OCI-LY7 (cell line): ENCODE measurements at regions not wholly inside any gene's neighbourhood (a gene's known extent, or its start where the extent isn't known, plus 50 kb on each side); places are given as distances from the start of the nearest gene placed in this dataset.

Source experiments
- BruUV-seq: library from RNA; stranded (reverse); fragments of 400-500 nt; replicated peaks from 2 replicates; lab custom pipeline; 2021; lab: Mats Ljungman, UMichigan
- CTCF ChIA-PET: fragments of 300-600 bp; sonication (Branson Sonifier 250); formaldehyde crosslinking; loops from one replicate; lab custom pipeline; 2022; ENCODE audit warnings: antibody characterized with exemption; ENCODE audit not compliant: unreplicated experiment; lab: Charles Lee
- POLR2A ChIA-PET: fragments of 300-600 bp; sonication (Branson Sonifier 250); formaldehyde crosslinking; loops from one replicate; lab custom pipeline; 2022; ENCODE audit warnings: antibody characterized with exemption; lab: Charles Lee
- DNase-seq: peaks from one replicate; pipeline ENCODE4 v3.0.0-alpha.2; 2015; ENCODE audit warnings: low spot score
- H2AFZ ChIP-seq: fragments of 200-600 bp; sonication (generic), shearing (Covaris generic); 2 replicates; pipeline ENCODE4 v1.6.1; 2014; ENCODE audit warnings: mild to moderate bottlenecking, antibody characterized with exemption, low read length, moderate library complexity
- H3K27ac ChIP-seq: fragments of 200-600 bp; sonication (generic); 2 replicates; pipeline ENCODE4 v1.5.1; 2014; ENCODE audit warnings: mixed run types, low read depth, mild to moderate bottlenecking, moderate library complexity, low read length, inconsistent platforms; ENCODE audit not compliant: poor library complexity, severe bottlenecking
- H3K36me3 ChIP-seq: fragments of 200-600 bp; sonication (generic); 2 replicates; pipeline ENCODE4 v1.6.1; 2014; ENCODE audit warnings: mild to moderate bottlenecking, antibody characterized with exemption, low read length, moderate library complexity, mixed read lengths; ENCODE audit not compliant: insufficient read depth
- H3K4me1 ChIP-seq: fragments of 200-600 bp; sonication (generic); 2 replicates; pipeline ENCODE4 v1.5.1; 2014; ENCODE audit warnings: mild to moderate bottlenecking, low read length; ENCODE audit not compliant: insufficient read depth, poor library complexity, severe bottlenecking
- H3K4me2 ChIP-seq: fragments of 200-600 bp; sonication (generic); 2 replicates; pipeline ENCODE4 v1.6.1; 2014; ENCODE audit warnings: mild to moderate bottlenecking, low read length
- H3K4me3 ChIP-seq: fragments of 200-600 bp; sonication (generic); 2 replicates; pipeline ENCODE4 v1.5.1; 2014; ENCODE audit warnings: mild to moderate bottlenecking, low read depth, low read length; ENCODE audit not compliant: poor library complexity, severe bottlenecking
- H3K79me2 ChIP-seq: fragments of 200-600 bp; sonication (generic); 2 replicates; pipeline ENCODE4 v1.6.1; 2016; ENCODE audit warnings: low read depth, mild to moderate bottlenecking, low read length, moderate library complexity, mixed read lengths; ENCODE audit not compliant: insufficient read depth
- H3K9me2 ChIP-seq: fragments of 200-600 bp; sonication (generic); 2 replicates; pipeline ENCODE4 v1.6.1; 2016; ENCODE audit warnings: mild to moderate bottlenecking, low read length, mixed read lengths; ENCODE audit not compliant: insufficient read depth
- H3K9me3 ChIP-seq: fragments of 200-600 bp; sonication (generic); 2 replicates; pipeline ENCODE4 v1.6.1; 2014; ENCODE audit warnings: mild to moderate bottlenecking, mixed run types, low read length, mixed read lengths
- H4K20me1 ChIP-seq: fragments of 200-600 bp; sonication (generic); 2 replicates; pipeline ENCODE4 v1.6.1; 2014; ENCODE audit warnings: mild to moderate bottlenecking, antibody characterized with exemption, low read length, moderate library complexity, mixed read lengths; ENCODE audit not compliant: insufficient read depth
- CTCF ChIP-seq: fragments of 200-600 bp; sonication (generic); conservative IDR thresholded peaks from 2 replicates; pipeline ENCODE4 v1.5.1; 2014; ENCODE audit warnings: mild to moderate bottlenecking, antibody characterized with exemption, low read length, moderate library complexity, mixed read lengths
- EZH2phosphoT487 ChIP-seq: fragments of 200-600 bp; sonication (generic); IDR thresholded peaks from 2 replicates; pipeline ENCODE4 v1.6.1; 2018; ENCODE audit warnings: low read depth, borderline replicate concordance, mild to moderate bottlenecking, mixed run types, antibody characterized with exemption, low read length, moderate library complexity, mixed read lengths
- intact Hi-C: fragments of 100-400 bp; cut with micrococcal nuclease; formaldehyde crosslinking; loops from one replicate; pipeline ENCODE4 v1.10.0; 2022; ENCODE audit not compliant: unreplicated experiment

GRCh38 chr10:29877793-29878491 is 181.4 kb downstream of the JCAD start:
- no peak for TF ChIP-seq CTCF
- no peak for TF ChIP-seq EZH2phosphoT487
- ChIA-PET CTCF (no interaction called here), POLR2A (no interaction called here)
- H3K27ac ChIP-seq = no peak overlapping the region
- no peak overlapping the region for H3K4me2 ChIP-seq
- H3K9me3 ChIP-seq = no peaks in the 10 kb centered on the region
- H3K9me2 ChIP-seq = no peaks in the 10 kb centered on the region
- no TSS peak for BruUV-seq
- intact Hi-C loops = no loop called here
- no peaks in the 10 kb centered on the region for H3K4me1 ChIP-seq
- no peak for DNase-seq
- H3K36me3 ChIP-seq = no peaks in the 10 kb centered on the region
- H3K4me3 ChIP-seq = no peak overlapping the region
- no peak overlapping the region for H2AFZ ChIP-seq
- no peaks in the 10 kb centered on the region for H3K79me2 ChIP-seq
- H4K20me1 ChIP-seq = no peaks in the 10 kb centered on the region

DNA sequence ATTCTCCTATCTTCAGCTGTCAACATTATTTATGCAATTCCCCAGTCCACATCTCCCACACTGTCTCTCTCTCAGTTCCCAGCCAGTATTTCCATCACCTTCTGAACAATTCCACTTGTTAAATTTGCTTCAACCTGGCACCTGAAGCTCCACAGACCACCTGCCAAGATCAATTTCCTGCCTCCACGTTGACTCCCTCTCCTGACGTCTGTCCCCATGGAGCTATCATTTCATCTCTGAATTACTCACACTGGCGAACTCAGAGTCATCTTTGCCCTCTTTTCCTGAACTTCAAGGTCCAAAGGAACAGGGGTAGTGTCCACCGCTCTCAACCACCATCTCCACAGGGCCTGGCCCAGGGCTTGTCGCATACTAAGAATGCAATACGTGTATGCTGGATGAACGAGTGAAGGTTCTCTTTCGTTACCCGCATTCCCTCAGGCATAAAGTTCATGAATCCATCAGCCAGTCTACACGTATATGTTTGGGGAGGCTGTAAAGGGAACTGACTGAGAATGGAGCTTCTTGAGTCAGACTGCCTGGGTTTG is 183.3 kb downstream of the JCAD start:
- H3K79me2 ChIP-seq = no peaks in the 10 kb centered on the region
- no peaks in the 10 kb centered on the region for H3K36me3 ChIP-seq
- TF ChIP-seq CTCF (no peak), EZH2phosphoT487 (no peak)
- no TSS peak for BruUV-seq
- no peaks in the 10 kb centered on the region for H3K4me1 ChIP-seq
- H3K27ac ChIP-seq = no peak overlapping the region
- H3K9me3 ChIP-seq = no peaks in the 10 kb centered on the region
- H2AFZ ChIP-seq = no peak overlapping the region
- intact Hi-C loops = no loop called here
- no peaks in the 10 kb centered on the region for H3K9me2 ChIP-seq
- no peak overlapping the region for H3K4me2 ChIP-seq
- ChIA-PET POLR2A (interaction anchor here (0.6 kb wide), 1 partner anchor 77 kb away, joined by 3 read pairs; no protein-coding TSS in a partner anchor), CTCF (no interaction called here)
- no peaks in the 10 kb centered on the region for H4K20me1 ChIP-seq
- no peak overlapping the region for H3K4me3 ChIP-seq
- DNase-seq = no peak

DNA sequence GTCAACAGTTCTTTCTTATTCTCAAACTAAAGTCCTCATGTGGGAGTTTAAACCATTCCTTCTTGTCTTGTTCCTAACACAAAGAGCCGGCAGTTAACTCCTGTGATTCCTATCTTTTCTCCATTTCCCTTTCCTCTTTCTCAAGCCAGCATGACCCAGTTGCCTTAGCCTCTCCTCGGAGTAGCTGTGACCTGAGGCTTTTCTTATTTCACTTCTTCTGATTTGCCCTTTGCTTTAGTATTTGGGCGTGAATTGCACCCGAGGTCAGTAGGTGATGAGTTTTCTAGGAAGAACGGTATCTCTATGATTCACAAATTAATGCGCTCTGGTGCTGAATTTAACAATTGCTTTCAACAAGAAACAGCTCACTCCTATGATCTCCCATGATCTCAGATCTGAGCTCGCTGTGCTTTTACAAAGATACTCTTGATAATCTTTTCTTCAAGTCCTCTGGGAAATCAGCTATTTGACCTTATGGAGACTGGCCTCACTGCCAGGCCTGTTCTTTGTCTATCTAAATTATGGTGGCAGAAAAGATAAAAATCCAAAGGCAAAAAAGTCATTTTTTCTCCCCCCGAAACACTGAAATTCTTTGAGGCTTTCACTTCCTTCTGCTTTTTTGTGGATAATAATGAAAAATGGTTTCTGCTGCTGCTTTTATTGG is 184.6 kb downstream of the JCAD start:
- Histone ChIP-seq H3K27ac (no peak overlapping the region), H3K9me2 (no peaks in the 10 kb centered on the region), H3K4me1 (no peaks in the 10 kb centered on the region), H2AFZ (no peak overlapping the region), H3K4me2 (no peak overlapping the region), H3K4me3 (no peak overlapping the region), H4K20me1 (no peaks in the 10 kb centered on the region), H3K36me3 (no peaks in the 10 kb centered on the region), H3K9me3 (no peaks in the 10 kb centered on the region), H3K79me2 (no peaks in the 10 kb centered on the region)
- TF ChIP-seq CTCF (no peak), EZH2phosphoT487 (no peak)
- no peak for DNase-seq
- POLR2A ChIA-PET = no interaction called here
- intact Hi-C loops = no loop called here
- no TSS peak for BruUV-seq
- CTCF ChIA-PET = no interaction called here
